HEK293T (cell line): ENCODE measurements at regions not wholly inside any gene's neighbourhood (a gene's known extent, or its start where the extent isn't known, plus 50 kb on each side); places are given as distances from the start of the nearest gene placed in this dataset.

Experiments used
- ARNT ChIP-seq: fragments of 450-650 bp; IDR thresholded peaks from 2 replicates; pipeline ENCODE4 v1.6.1; 2017; ENCODE audit warnings: mild to moderate bottlenecking
- BHLHE40 ChIP-seq: fragments of 450-650 bp; IDR thresholded peaks from 2 replicates; pipeline ENCODE4 v1.6.1; 2016; ENCODE audit warnings: mild to moderate bottlenecking, moderate library complexity, borderline replicate concordance
- ELF4 ChIP-seq: fragments of 450-650 bp; IDR thresholded peaks from 2 replicates; pipeline ENCODE4 v1.6.1; 2017; ENCODE audit warnings: antibody characterized with exemption
- FOXA1 ChIP-seq: fragments of 450-650 bp; IDR thresholded peaks from 2 replicates; pipeline ENCODE4 v1.6.1; 2016; ENCODE audit warnings: mild to moderate bottlenecking
- FOXK2 ChIP-seq: fragments of 450-650 bp; IDR thresholded peaks from 2 replicates; pipeline ENCODE4 v1.6.1; 2016; ENCODE audit warnings: mild to moderate bottlenecking
- FOXM1 ChIP-seq: fragments of 450-650 bp; IDR thresholded peaks from 2 replicates; pipeline ENCODE4 v1.6.1; 2017; ENCODE audit warnings: mild to moderate bottlenecking, borderline replicate concordance
- L3MBTL2 ChIP-seq: fragments of 450-650 bp; conservative IDR thresholded peaks from 2 replicates; pipeline ENCODE4 v1.6.1; 2016; ENCODE audit warnings: mild to moderate bottlenecking
- NFRKB ChIP-seq: fragments of 450-650 bp; IDR thresholded peaks from 2 replicates; pipeline ENCODE4 v1.6.1; 2016; ENCODE audit warnings: mild to moderate bottlenecking, moderate library complexity
- SP1 ChIP-seq: fragments of 450-650 bp; IDR thresholded peaks from 2 replicates; pipeline ENCODE4 v1.6.1; 2017
- SUZ12 ChIP-seq: fragments of 450-650 bp; IDR thresholded peaks from 2 replicates; pipeline ENCODE4 v1.6.1; 2016; ENCODE audit warnings: mild to moderate bottlenecking
- TARDBP ChIP-seq: fragments of 450-650 bp; IDR thresholded peaks from 2 replicates; pipeline ENCODE4 v1.6.1; 2016
- TF ChIP-seq, protein P1 (sequence below): fragments of 450-650 bp; IDR thresholded peaks from 2 replicates; pipeline ENCODE4 v1.6.1; 2016

- TF ChIP-seq, protein P1, sequence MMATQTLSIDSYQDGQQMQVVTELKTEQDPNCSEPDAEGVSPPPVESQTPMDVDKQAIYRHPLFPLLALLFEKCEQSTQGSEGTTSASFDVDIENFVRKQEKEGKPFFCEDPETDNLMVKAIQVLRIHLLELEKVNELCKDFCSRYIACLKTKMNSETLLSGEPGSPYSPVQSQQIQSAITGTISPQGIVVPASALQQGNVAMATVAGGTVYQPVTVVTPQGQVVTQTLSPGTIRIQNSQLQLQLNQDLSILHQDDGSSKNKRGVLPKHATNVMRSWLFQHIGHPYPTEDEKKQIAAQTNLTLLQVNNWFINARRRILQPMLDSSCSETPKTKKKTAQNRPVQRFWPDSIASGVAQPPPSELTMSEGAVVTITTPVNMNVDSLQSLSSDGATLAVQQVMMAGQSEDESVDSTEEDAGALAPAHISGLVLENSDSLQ: no peak
- TF ChIP-seq NFRKB: no peak
- TF ChIP-seq BHLHE40: no peak
- TF ChIP-seq SP1: no peak
- no peak for TF ChIP-seq FOXM1
- TF ChIP-seq L3MBTL2: no peak
- TF ChIP-seq ELF4: no peak
- TF ChIP-seq FOXK2: no peak
- TF ChIP-seq TARDBP: no peak
- TF ChIP-seq FOXA1: no peak
- TF ChIP-seq ARNT: no peak
- no peak for TF ChIP-seq SUZ12
Observed at GRCh38 chr2:12603781-12604295, 112.9 kb upstream of the TRIB2 start.
